HCT116 (cell line): ENCODE measurements at regions not wholly inside any gene's neighbourhood (a gene's known extent, or its start where the extent isn't known, plus 50 kb on each side); places are given as distances from the start of the nearest gene placed in this dataset.

Experiments used
- ATAC-seq: fragments of 200-7000 bp; cut with Tn5 transposase; 2 replicates; pipeline ENCODE4 v1.9.1; 2020; ENCODE audit warnings: mild to moderate bottlenecking, moderate library complexity
- BruUV-seq: library from RNA; stranded (reverse); fragments of 400-500 nt; replicated peaks from 2 replicates; lab custom pipeline; 2021; lab: Mats Ljungman, UMichigan
- CTCF ChIA-PET: fragments of 300-600 bp; sonication (Branson Sonifier 250); formaldehyde crosslinking; loops from one replicate; lab custom pipeline; 2021; ENCODE audit warnings: antibody characterized with exemption; lab: Charles Lee
- POLR2A ChIA-PET: fragments of 300-600, 350-600 bp; sonication (Branson Sonifier 250); formaldehyde crosslinking; loops from one replicate; lab custom pipeline; 2021; ENCODE audit warnings: antibody characterized with exemption; lab: Charles Lee
- RAD21 ChIA-PET, 2 experiments: fragments of 300-600 bp; sonication (Branson Sonifier 250); formaldehyde crosslinking; loops; one replicate each; lab custom pipeline; 2023; ENCODE audit warnings: low total read pairs in 2 of 2; ENCODE audit not compliant: uncharacterized antibody in 2 of 2, unreplicated experiment in 2 of 2, low non-redundant PET in 1 of 2; lab: Charles Lee
- DNase-seq: peaks from one replicate; pipeline ENCODE4 v3.0.0-alpha.2; 2010; ENCODE audit warnings: low read depth, low spot score
- H2AFZ ChIP-seq: fragments of 200-600 bp; shearing (Covaris generic), sonication (generic); 2 replicates; pipeline ENCODE4 v1.6.1; 2017; ENCODE audit warnings: low read depth, mixed run types, mixed read lengths, antibody characterized with exemption, low read length; ENCODE audit not compliant: poor library complexity, severe bottlenecking
- H3K27ac ChIP-seq: 2 replicates; pipeline ENCODE4 v1.5.1; 2012; ENCODE audit warnings: low read depth, low read length
- H3K27me3 ChIP-seq: fragments of 200-600 bp; sonication (generic); 2 replicates; pipeline ENCODE4 v1.6.1; 2016; ENCODE audit warnings: mixed run types, low read length, mixed read lengths; ENCODE audit not compliant: insufficient read depth
- H3K36me3 ChIP-seq, 2 experiments: fragments of 200-500 bp in 1 of 2; fragments of 200-600 bp in 1 of 2; sonication (Bioruptor generic) in 1 of 2; sonication (generic) in 1 of 2; 2 replicates each; pipeline versions ENCODE4 v1.5.1 to v1.6.1; 2014 to 2016; ENCODE audit warnings: low read length in 2 of 2, inconsistent platforms in 1 of 2, mixed read lengths in 1 of 2, mixed run types in 1 of 2; ENCODE audit not compliant: insufficient read depth in 2 of 2, control insufficient read depth in 1 of 2
- H3K4me1 ChIP-seq, 2 experiments: fragments of 200-600 bp in 1 of 2; sonication (generic) in 1 of 2; 2 replicates each; pipeline versions ENCODE4 v1.5.1 to v1.6.1; 2012 to 2017; ENCODE audit warnings: low read length in 2 of 2, inconsistent platforms in 1 of 2, mild to moderate bottlenecking in 1 of 2, mixed read lengths in 1 of 2, mixed run types in 1 of 2, moderate library complexity in 1 of 2; ENCODE audit not compliant: insufficient read depth in 2 of 2, control insufficient read depth in 1 of 2
- H3K4me2 ChIP-seq: fragments of 200-600 bp; sonication (generic); 2 replicates; pipeline ENCODE4 v1.6.1; 2017; ENCODE audit warnings: mixed run types, low read length, mixed read lengths
- H3K4me3 ChIP-seq, 2 experiments: fragments of 200-600 bp in 1 of 2; sonication (generic) in 1 of 2; replicated peaks in 1 of 2; 2 replicates each; pipeline ENCODE4 v1.5.1; 2011 to 2016; ENCODE audit warnings: low read length in 2 of 2, control low read depth in 1 of 2, low read depth in 1 of 2, mild to moderate bottlenecking in 1 of 2, mixed read lengths in 1 of 2, mixed run types in 1 of 2
- H3K79me2 ChIP-seq: fragments of 200-600 bp; sonication (generic); 2 replicates; pipeline ENCODE4 v1.6.1; 2017; ENCODE audit warnings: mild to moderate bottlenecking, mixed run types, low read length, moderate library complexity, mixed read lengths; ENCODE audit not compliant: insufficient read depth
- H3K9ac ChIP-seq: fragments of 200-600 bp; sonication (generic); 2 replicates; pipeline ENCODE4 v1.6.1; 2016; ENCODE audit warnings: low read length, mixed read lengths
- H3K9me2 ChIP-seq: fragments of 200-600 bp; sonication (generic), shearing (Covaris generic); 2 replicates; pipeline ENCODE4 v1.6.1; 2017; ENCODE audit warnings: mixed run types, mild to moderate bottlenecking, moderate library complexity; ENCODE audit not compliant: insufficient read depth
- H3K9me3 ChIP-seq, 2 experiments: fragments of 200-500 bp in 1 of 2; fragments of 200-600 bp in 1 of 2; sonication (Bioruptor generic) in 1 of 2; sonication (generic) in 1 of 2; 2 replicates each; pipeline ENCODE4 v1.6.1; 2014 to 2017; ENCODE audit warnings: low read length in 2 of 2, mixed read lengths in 2 of 2, inconsistent platforms in 1 of 2, low read depth in 1 of 2, mild to moderate bottlenecking in 1 of 2, mixed run types in 1 of 2, moderate library complexity in 1 of 2; ENCODE audit not compliant: control insufficient read depth in 1 of 2, insufficient read depth in 1 of 2
- H4K20me1 ChIP-seq: fragments of 200-600 bp; sonication (generic), shearing (Covaris generic); 2 replicates; pipeline ENCODE4 v1.6.1; 2017; ENCODE audit warnings: mixed run types, mild to moderate bottlenecking, moderate library complexity; ENCODE audit not compliant: insufficient read depth
- CBX3 ChIP-seq: IDR thresholded peaks from 2 replicates; pipeline ENCODE4 v1.6.1; 2012; ENCODE audit warnings: low read depth
- CEBPB ChIP-seq: IDR thresholded peaks from 2 replicates; pipeline ENCODE4 v1.6.1; 2012; ENCODE audit warnings: low read depth
- ELF1 ChIP-seq: IDR thresholded peaks from 2 replicates; pipeline ENCODE4 v1.6.1; 2012; ENCODE audit warnings: low read depth, borderline replicate concordance
- EZH2 ChIP-seq: fragments of 200-600 bp; sonication (generic); IDR thresholded peaks from 2 replicates; pipeline ENCODE4 v1.6.1; 2017; ENCODE audit warnings: antibody characterized with exemption, mixed run types
- POLR2A ChIP-seq: IDR thresholded peaks from 2 replicates; pipeline ENCODE4 v1.7.0; 2011; ENCODE audit warnings: borderline replicate concordance; ENCODE audit not compliant: insufficient read depth, insufficient read length; ENCODE audit errors: extremely low read depth
- POLR2AphosphoS5 ChIP-seq: IDR thresholded peaks from 2 replicates; pipeline ENCODE4 v1.6.1; 2011; ENCODE audit warnings: mild to moderate bottlenecking, low read depth, low read length, moderate library complexity
- REST ChIP-seq: IDR thresholded peaks from 2 replicates; pipeline ENCODE4 v1.6.1; 2012; ENCODE audit warnings: low read depth
- ZBTB33 ChIP-seq: IDR thresholded peaks from 2 replicates; pipeline ENCODE4 v1.6.1; 2011; ENCODE audit warnings: mild to moderate bottlenecking, low read length, moderate library complexity; ENCODE audit not compliant: insufficient replicate concordance; ENCODE audit errors: extremely low read depth
- ZFX ChIP-seq: fragments of 450-650 bp; IDR thresholded peaks from 2 replicates; pipeline ENCODE4 v1.6.1; 2017
- ZNF274 ChIP-seq: fragments of 200-500 bp; sonication (Bioruptor generic); IDR thresholded peaks from 2 replicates; pipeline ENCODE4 v1.6.1; 2014; ENCODE audit warnings: mild to moderate bottlenecking, low read depth, low read length, inconsistent platforms
- intact Hi-C: fragments of 100-400 bp; cut with micrococcal nuclease; formaldehyde crosslinking; loops from 2 replicates; pipeline ENCODE4 v1.10.0; 2022

GRCh38 chr4:133618963-133619362 lies 469.9 kb downstream of the PCDH10 start (continued):
- TF ChIP-seq ZBTB33 (no peak), ELF1 (no peak), CBX3 (no peak)

GRCh38 chr4:133600008-133600407 lies 450.9 kb downstream of the PCDH10 start:
- intact Hi-C loops, result no loop called here
- H3K9me2 ChIP-seq, result no peaks in the 10 kb centered on the region
- H3K9me3 ChIP-seq, result no peaks in the 10 kb centered on the region
- H4K20me1 ChIP-seq, result no peaks in the 10 kb centered on the region
- no peak for TF ChIP-seq ZNF274
- no peak for TF ChIP-seq EZH2
- no peak for TF ChIP-seq ELF1
- no peak for TF ChIP-seq POLR2AphosphoS5
- TF ChIP-seq CEBPB, result no peak
- TF ChIP-seq CBX3, result no peak
- TF ChIP-seq POLR2A, result no peak
- no peak for TF ChIP-seq ZFX
- TF ChIP-seq REST, result no peak
- H3K36me3 ChIP-seq, result no peaks in the 10 kb centered on the region
- H3K79me2 ChIP-seq, result no peaks in the 10 kb centered on the region
- no peak overlapping the region for H3K4me2 ChIP-seq
- H3K27me3 ChIP-seq, result no peaks in the 10 kb centered on the region
- RAD21 ChIA-PET, result no interaction called here
- no peaks in the 10 kb centered on the region for H3K4me1 ChIP-seq
- H3K27ac ChIP-seq, result no peak overlapping the region
- POLR2A ChIA-PET, result no interaction called here
- DNase-seq (no peak), ATAC-seq (no peak)
- H3K4me3 ChIP-seq, result no peak overlapping the region
- no peak overlapping the region for H2AFZ ChIP-seq
- BruUV-seq, result no TSS peak
- no peak overlapping the region for H3K9ac ChIP-seq
- CTCF ChIA-PET, result no interaction called here
